ENCODE measurements at regions not wholly inside any gene's neighbourhood (a gene's known extent, or its start where the extent isn't known, plus 50 kb on each side); places are given as distances from the start of the nearest gene placed in this dataset.

DNA sequence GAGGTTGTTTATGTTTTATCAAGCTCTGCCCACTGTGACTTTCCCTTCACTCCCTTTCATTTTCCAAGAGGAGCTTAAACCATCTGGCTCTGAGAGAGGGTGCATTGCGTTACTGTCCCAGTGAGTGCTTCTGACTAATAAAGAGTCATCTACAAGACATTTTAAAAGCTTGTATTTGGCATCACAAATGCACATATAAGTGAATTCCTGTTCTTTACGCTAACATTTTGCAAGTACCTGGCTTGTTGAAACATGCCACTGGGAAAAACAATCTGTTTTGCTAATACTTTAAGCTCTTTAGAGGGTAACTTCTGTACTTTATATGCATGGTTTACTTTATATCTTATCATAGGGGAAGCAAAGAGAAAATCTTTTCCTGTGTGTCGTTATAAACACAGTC, 534.6 kb upstream of the POM121L12 start:
- Histone ChIP-seq H3K4me1 (no peaks in the 10 kb centered on the region), H3K27me3 (no peaks in the 10 kb centered on the region), H3K27ac (no peak overlapping the region), H3K9me3 (no peaks in the 10 kb centered on the region), H3K36me3 (no peaks in the 10 kb centered on the region), H3K4me3 (no peak overlapping the region)
- intact Hi-C loops (cut with DNase I; ENCODE audit: low total_unique reads) = no loop called here
- DNase-seq (ENCODE audit: low spot score in 2 of 2) = no peak
- TF ChIP-seq POLR2AphosphoS5 (IDR thresholded peaks at IDR 0.05) = no peak
- no peak for TF ChIP-seq POLR2A (IDR thresholded peaks at IDR 0.05)
- TF ChIP-seq, protein P1, sequence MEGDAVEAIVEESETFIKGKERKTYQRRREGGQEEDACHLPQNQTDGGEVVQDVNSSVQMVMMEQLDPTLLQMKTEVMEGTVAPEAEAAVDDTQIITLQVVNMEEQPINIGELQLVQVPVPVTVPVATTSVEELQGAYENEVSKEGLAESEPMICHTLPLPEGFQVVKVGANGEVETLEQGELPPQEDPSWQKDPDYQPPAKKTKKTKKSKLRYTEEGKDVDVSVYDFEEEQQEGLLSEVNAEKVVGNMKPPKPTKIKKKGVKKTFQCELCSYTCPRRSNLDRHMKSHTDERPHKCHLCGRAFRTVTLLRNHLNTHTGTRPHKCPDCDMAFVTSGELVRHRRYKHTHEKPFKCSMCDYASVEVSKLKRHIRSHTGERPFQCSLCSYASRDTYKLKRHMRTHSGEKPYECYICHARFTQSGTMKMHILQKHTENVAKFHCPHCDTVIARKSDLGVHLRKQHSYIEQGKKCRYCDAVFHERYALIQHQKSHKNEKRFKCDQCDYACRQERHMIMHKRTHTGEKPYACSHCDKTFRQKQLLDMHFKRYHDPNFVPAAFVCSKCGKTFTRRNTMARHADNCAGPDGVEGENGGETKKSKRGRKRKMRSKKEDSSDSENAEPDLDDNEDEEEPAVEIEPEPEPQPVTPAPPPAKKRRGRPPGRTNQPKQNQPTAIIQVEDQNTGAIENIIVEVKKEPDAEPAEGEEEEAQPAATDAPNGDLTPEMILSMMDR (IDR thresholded peaks at IDR 0.05) = no peak

DNA sequence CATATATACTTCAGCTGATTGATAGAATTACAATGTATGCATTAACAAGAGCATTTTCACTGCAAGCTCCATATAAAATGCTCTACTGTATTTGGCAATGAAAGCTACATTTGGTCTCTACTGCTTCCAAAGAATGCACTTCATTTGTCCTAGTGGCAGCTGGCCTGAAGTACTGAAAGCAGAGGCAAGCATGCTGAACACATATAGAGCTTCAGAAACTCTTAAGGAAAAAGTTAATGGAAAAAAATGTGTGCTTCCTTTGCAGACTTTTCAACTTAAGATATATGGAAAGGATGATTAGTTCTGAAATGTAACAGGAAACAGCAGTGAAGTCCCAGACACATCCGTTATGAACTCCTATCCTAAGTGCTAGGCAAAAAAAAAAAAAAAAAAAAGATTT, 537.1 kb upstream of the POM121L12 start:
- H3K36me3 ChIP-seq = no peaks in the 10 kb centered on the region
- no peak for DNase-seq (ENCODE audit: low spot score in 2 of 2)

DNA sequence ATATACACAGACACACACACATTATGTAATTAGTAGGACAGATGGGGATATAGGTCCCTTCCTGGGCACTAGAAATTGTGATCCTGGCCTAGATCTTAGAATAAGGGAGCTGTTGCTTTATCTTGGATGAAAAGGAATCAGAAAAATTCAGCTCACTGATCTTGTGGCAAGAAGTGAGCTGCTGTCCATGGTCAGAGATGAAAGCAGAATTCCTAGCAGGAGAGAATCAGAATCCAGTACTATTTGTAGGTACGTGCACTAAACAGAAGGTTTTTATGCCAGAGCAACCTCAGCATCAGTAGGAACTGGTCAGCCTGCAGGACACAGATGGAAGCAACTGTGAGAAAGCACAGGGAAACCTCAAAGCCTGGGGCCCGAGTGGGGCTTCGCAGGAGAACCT, 549.2 kb upstream of the POM121L12 start:
- Histone ChIP-seq H3K27ac (no peak overlapping the region), H3K36me3 (no peaks in the 10 kb centered on the region), H3K27me3 (no peaks in the 10 kb centered on the region), H3K4me3 (no peak overlapping the region), H3K9me3 (no peaks in the 10 kb centered on the region), H3K4me1 (no peaks in the 10 kb centered on the region)
- no peak for DNase-seq (ENCODE audit: low spot score in 2 of 2)
- TF ChIP-seq POLR2A (IDR thresholded peaks at IDR 0.05) (no peak), POLR2AphosphoS5 (IDR thresholded peaks at IDR 0.05) (no peak)
- TF ChIP-seq, protein P1 (IDR thresholded peaks at IDR 0.05) = no peak
- intact Hi-C loops (cut with DNase I; ENCODE audit: low total_unique reads) = no loop called here

More for the DNA sequence above, 537.1 kb upstream of the POM121L12 start:
- Histone ChIP-seq H3K27ac (no peak overlapping the region), H3K4me3 (no peak overlapping the region), H3K4me1 (no peaks in the 10 kb centered on the region), H3K9me3 (no peaks in the 10 kb centered on the region), H3K27me3 (no peaks in the 10 kb centered on the region)
- intact Hi-C loops (cut with DNase I; ENCODE audit: low total_unique reads) = no loop called here
- TF ChIP-seq, protein P1 (IDR thresholded peaks at IDR 0.05) = no peak
- TF ChIP-seq POLR2A (IDR thresholded peaks at IDR 0.05) (no peak), POLR2AphosphoS5 (IDR thresholded peaks at IDR 0.05) (no peak)

DNA sequence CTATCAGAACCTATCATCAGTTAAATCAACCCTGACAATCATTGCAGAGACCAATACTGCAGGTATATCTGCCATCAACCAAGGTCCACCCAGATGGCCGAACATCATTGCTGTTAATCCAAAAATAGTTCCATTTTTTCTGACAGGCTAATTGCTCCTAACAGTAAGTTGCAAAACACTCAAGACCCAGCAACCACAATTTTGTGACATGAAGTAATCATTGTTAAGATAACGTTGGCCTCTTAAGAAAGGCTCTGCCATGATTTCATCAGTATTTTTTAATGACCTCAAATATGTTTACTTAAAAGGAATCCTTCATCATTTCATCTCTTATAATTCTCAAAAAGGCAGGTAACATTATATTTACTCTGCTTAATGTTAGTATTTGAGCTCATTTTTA, 553.4 kb upstream of the POM121L12 start:
- DNase-seq (ENCODE audit: low spot score in 2 of 2) = no peak
- H3K27me3 ChIP-seq = no peaks in the 10 kb centered on the region
- intact Hi-C loops (cut with DNase I; ENCODE audit: low total_unique reads) = no loop called here
- H3K36me3 ChIP-seq = no peaks in the 10 kb centered on the region
- H3K9me3 ChIP-seq = no peaks in the 10 kb centered on the region
- no peak overlapping the region for H3K4me3 ChIP-seq
- no peak for TF ChIP-seq POLR2A (IDR thresholded peaks at IDR 0.05)
- no peak for TF ChIP-seq POLR2AphosphoS5 (IDR thresholded peaks at IDR 0.05)
- TF ChIP-seq, protein P1 (IDR thresholded peaks at IDR 0.05) = no peak
- H3K27ac ChIP-seq = no peak overlapping the region
- H3K4me1 ChIP-seq = no peaks in the 10 kb centered on the region

DNA sequence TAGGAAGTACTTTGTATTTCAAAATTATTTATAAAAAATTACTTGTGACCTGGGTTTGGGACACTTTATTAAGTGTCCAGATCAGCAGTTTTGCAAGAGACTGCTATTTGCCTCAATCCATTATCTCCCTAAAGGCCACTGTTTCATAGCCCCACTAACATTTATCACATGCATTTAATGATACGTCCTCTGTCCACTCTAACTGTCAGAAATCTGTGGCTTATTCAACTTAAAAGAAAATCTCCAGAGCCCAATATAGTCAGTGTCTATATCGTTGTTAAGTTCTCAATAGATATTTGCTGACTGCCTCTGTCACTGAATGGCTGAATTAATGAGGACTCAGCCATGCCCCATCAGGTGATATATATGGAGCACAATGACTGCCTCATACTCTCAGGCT, 553.9 kb upstream of the POM121L12 start:
- Histone ChIP-seq H3K36me3 (no peaks in the 10 kb centered on the region), H3K4me1 (no peaks in the 10 kb centered on the region), H3K27me3 (no peaks in the 10 kb centered on the region), H3K27ac (no peak overlapping the region), H3K4me3 (no peak overlapping the region), H3K9me3 (no peaks in the 10 kb centered on the region)
- intact Hi-C loops (cut with DNase I; ENCODE audit: low total_unique reads) = no loop called here
- TF ChIP-seq, protein P1 (IDR thresholded peaks at IDR 0.05) = no peak
- TF ChIP-seq POLR2AphosphoS5 (IDR thresholded peaks at IDR 0.05) = no peak
- no peak for TF ChIP-seq POLR2A (IDR thresholded peaks at IDR 0.05)
- DNase-seq (ENCODE audit: low spot score in 2 of 2) = no peak

All from breast epithelium (tissue), 4 donors.